ENCODE measurements at regions not wholly inside any gene's neighbourhood (a gene's known extent, or its start where the extent isn't known, plus 50 kb on each side); places are given as distances from the start of the nearest gene placed in this dataset.
"Not testable (repeated sequence)": the region's sequence is repeated elsewhere in the genome, so short reads cannot be mapped to it uniquely, and the experiment has no call there.

DNA sequence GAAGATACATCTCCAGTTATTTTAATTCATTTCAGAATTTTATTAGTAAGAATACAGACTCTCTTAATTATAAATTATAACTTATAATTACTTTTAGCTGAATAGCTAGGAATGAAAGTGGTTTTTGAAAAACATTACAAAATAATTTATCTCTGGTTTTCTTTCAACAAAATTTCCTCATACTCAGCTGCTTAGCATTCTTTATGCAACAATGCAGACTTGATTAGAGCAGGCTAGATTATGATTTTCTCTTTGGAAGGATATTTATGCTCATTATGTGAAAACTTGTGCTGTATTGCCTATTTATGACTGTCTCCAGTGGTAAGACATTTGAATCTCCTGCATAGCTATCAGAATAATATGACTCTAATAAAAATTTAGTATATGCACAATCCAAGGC is 2023.7 kb downstream of the C4orf33 start:
- DNase-seq: no peak

DNA sequence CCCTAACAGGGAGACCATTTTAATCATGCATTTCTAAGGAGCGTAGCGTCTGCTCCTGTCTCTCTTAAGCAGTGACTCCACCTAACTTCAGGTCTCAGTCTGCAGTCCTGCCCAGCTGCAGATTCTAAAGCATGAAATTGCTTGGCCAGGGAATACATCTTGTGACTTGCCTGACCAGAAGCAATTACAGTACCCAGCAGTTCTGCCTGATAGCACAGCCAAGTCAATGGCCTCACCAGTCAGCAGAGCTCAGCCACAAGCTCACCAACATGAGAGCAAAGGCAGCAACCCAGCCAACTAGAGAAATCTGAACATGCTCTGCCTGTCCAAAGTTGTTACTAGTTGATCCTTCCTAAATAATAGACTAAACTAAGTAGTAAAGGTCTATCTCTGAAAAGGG is 2011.9 kb upstream of the PCDH10 start:
- DNase-seq: no peak

DNA sequence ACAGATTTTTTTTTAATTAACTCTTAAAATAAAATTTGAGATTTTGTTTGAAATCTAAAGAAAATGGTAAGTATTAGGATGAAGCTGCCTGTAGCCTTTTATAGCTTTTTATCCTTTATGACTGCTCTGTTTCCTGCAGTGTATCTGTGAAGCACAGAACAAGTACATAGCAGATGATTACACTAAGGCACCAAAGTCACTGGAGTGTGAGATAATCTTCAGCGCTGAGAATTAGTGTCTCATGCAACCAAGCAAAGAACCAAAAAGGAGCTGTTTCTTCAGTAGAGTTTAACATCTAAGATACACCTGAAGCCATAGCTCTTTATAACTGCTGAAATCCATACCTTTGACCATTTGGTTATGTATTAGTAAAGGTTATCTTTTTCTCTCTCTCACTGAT is 1989.8 kb upstream of the PCDH10 start:
- no peak for DNase-seq

DNA sequence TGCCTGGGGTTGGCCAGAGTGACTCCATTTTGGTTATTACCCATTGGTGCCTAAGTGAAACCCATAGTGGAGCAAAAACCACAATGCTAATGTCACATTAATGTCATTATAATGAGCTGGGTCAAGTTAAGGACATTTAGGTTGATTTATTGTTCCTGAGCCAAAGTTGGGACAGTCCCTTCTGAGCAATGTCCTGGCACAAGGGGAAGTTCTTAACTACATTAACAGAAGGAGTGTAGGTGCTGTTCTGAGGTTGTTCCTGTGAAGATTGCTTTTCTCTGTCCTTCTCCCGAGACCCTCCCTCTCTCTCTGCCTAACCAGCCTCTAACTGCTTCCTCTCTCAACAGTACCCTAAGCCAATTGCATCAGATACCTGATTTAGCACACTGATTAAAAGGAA is 1956.8 kb upstream of the PCDH10 start:
- no peak for DNase-seq

DNA sequence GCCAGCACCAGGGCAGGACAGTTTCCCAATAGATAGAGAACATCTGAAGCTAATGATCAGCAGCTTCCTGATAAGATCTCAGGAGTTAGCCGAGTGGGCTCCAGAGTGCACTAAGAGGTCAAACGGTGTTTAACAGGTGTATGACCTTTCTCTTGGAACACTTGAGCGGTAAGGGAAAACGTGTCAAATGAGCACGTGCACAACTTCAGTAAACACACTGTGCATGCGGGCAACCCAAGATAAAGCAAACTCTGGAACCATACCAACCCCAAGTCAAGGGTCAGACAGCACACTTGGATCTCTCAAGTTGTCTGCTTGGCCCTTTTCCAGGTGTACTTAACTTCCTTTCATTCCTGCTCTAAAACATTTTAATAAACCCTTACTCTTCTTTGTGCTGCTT is 1941.5 kb upstream of the PCDH10 start:
- no peak for DNase-seq

DNA sequence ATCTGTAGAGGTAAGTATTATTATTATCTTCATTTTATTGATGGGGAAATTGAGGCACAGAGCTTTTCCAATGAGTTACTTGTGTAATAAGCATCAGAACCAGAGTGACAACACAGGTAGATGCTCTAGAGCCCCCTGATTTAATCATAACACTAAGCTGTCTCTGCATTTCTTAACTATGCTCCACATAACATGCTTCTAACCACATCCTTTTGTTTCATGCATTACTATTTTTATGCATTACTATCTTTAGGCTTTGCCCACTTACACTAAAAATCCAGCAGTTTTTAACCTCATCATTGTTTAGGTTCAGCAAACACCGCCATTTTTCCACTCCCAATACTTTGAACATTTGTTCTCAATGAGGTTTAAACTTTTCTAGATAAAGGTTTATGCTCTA is 1900.8 kb upstream of the PCDH10 start:
- no peak for DNase-seq

DNA sequence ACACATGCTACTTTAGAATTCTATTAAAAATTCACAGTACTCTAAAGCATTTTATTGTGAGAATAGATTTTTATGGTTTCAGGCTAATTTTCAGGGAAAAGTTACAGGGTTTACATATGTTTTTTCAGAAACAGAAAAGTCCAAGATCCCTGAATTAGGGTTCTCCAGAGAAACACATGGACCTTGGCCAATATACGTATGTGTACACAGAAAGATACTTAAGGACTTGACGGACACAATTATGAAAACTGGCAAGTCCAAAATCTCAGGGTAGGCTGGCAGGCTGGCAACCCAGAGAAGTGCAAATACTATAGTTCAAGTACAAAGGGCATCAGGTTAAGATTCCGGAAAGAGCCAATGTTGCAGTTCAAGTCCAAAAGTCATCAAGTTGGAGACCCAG is 1897.8 kb upstream of the PCDH10 start:
- DNase-seq: no peak

DNA sequence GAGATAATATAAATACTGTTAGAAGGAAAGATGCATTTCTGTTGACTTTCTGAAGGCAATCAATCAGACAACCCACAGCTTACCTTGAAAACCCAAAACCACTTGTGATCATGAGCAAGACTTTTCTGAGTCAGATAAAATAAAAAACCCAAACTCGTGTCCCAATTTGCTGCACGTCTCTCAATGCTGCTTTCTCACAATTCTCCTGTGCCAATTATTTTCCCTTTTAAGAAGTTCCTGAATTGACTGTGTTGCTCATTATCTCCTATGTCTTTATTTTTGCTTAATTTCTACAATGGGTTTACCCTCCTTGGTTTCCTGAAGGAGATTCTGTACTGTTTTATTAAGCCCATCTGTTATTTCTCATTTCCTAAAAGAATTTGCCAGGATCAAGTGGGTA is 1891.9 kb upstream of the PCDH10 start:
- no peak for DNase-seq

DNA sequence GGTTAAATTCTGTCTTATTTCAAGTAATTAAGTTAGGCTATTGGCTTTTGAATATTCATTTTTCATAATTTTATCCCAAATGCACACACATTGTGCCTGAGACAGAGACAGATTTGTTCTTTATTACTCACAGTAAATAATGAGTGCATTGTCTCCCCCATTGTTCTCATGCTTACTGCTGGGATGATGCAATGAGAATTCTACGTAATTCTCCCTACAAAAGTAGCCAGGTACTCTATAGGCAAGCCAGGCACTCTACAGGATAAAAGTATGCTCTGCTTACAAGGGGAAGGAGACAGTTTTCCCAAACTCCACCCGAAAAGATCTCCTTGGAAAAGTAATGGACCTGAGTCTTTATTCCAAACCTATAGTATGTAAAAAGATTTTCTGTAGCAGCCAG is 1890.7 kb upstream of the PCDH10 start:
- DNase-seq: no peak

DNA sequence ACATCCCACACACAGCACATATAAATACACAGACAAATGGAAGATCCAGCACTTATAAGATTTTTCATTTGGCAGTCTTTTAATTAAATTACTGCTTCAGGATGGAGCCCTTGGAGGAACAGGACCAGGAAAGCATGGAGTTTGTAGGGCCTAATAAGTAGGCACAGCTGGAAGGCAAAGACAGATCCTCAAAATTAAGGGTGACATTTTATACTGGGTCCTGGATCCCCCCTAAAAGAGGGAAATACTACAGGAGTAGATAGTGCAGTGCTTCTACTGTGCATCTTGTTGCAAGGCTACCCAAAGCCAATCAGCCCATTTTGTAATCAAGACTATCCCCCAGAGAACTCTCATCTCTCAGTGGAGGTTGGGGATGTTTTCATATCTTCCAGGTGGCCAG is 1860.7 kb upstream of the PCDH10 start:
- DNase-seq: no peak

DNA sequence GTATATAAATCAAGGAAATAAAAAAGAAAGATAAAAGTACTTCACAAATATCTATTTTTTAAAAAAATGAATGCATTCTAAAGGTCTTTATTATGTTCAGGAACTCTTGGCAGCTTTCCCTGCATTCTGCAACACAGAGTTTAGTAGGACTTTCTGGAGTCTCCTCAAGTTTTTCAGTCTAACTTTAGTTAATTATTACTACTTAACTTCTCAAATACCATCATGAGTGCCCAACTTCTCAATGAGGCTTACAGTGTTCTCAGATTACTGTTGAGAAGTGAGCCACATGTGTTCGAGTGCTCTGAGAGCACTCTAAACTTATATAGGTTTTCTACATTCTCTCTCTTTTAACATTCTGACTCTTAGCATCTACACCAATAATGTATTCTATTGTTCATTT is 1852.9 kb upstream of the PCDH10 start:
- no peak for DNase-seq

DNA sequence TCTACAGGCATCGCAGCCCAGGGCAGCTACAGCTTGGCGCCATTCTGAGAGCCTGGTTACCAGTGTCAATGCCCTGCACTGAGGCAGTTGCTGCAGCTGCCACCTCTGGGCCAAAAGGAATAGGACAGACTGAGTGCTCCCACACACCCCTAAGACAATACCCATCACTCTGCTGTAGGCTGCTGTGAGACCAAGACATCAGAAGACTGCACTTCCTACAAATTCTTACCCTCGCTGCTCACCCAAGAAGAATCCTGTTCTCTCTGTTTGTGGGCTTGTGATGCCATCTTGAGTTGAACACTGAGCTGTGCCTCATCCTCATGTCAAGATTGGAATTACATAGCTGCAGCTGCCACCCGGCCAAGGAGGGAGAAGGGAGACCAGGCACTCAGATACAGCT is 1847.0 kb upstream of the PCDH10 start:
- no peak for DNase-seq

DNA sequence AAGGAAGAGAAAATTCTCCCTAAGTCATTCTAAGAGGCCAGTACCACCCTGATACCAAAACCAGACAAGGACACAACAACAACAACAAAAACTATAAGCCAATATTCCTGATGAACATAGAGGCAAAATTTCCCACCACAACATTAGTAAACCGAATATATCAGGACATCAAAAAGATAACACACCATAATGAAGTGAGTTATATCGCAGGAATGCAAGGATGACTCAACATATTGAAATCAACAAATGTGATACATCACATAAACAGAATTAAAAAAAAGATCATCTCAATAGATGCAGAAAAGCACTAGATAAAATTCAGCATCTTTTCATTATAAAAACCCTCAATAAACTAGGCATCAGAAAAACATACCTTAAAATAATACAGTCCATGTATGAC is 1844.4 kb upstream of the PCDH10 start:
- no peak for DNase-seq

DNA sequence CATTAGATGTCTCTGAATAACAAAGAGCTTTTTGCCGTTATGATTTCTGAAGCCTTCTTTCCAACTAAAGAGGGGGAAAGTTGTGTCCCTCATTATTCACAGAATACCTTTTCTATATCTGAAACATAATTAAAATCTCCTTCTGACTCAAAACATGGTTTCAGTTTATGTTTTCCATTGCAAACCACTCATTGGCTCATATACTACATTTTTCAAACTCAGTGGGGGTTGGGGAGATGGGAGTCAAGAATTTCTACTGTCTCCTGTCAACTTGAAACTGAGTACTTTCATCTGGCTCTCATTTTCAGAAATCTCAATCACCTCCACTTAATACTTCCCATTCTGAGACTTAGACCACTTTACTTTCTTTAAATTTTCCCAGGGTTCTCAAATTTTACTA is 1839.5 kb upstream of the PCDH10 start:
- DNase-seq: no peak

DNA sequence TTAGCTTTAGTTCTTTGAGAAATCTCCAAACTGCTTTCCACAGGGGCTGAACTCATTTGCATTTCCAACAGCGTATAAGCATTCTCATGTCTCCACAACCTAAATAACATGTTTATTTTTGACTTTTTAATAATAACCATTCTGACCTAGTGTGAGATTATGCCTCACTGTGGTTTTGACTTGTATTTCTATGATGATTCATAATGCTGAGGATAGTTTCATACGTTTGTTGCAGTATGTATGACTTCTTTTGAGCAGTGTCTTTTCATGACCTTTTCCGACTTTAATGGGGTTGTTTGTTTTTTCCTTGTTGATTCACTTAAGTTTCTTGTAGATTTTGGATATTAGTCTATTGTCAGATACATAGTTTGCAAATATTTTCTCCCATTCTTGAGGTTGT is 1833.0 kb upstream of the PCDH10 start:
- no peak for DNase-seq

DNA sequence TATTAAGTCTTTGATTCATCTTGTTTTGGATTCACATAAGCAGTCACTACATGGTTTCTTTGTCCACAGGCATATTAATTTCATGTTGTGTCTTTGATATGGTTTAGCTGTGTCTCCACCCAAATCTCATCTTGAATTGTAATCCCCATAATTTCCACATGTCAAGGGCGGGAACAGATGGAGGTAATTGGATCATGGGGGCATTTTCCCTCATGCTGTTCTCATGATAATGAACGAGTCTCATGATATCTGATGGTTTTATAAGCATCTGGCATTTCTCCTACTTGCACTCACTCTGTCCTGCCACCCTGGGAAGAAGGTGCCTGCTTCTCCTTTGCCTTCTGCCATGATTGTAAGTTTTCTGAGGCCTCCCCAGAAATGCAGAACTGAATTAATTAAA is 1811.2 kb upstream of the PCDH10 start:
- DNase-seq: no peak

DNA sequence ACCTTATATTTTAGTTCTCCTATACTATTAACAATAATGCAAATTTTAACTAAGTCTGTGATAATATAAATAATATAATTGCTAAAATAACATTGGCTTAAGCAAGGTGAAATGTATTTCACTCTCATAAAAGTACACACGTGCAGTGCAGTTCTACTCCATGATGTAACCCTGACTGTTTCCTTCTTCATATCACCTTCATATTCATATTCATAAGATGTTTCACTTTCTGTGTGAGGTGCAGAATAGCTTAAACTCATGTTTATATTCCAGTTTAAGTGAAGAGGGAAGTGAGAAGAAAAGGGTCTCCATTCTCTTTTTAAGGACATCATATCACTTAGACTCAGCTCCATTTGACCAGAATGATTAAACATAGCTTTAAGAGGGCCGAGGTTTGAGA is 1810.0 kb upstream of the PCDH10 start:
- DNase-seq: no peak

DNA sequence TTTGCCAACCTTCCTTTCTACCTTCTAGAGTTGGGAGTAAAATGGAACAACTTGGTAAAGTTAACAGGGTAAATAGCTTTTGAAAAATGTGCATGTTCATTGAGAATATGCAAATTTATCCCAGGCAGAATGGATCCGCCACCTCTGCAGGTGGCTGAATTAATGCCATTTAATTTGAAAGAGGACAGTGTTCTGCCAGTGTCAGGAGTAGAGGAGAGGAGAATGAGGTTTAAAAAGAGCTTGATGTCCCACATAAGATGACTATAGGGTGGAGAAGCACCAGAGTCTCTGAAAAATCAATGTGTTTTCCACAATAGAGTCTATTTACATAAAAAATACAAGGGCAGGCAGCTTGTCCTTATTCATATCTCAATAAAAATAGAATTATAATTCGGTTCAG is 1804.3 kb upstream of the PCDH10 start:
- DNase-seq: no peak

DNA sequence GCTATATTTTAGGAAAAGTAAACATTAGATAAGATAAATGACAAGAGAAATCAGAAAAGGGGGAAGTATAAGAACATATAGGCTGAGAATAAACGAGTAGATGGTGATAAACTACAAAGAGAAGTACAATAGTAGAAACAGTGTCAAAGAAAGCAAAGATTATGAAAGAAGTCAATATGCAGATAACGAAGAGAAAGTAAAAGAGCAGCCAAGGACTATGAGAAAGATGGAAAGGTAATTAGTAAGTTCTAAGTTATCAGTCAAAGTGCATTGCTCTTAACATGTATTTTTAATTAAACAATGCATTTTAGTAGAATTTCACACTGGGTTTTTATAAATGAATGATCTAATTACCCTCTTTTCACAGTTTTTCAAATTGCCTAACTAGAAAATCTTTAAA is 1801.3 kb upstream of the PCDH10 start:
- DNase-seq: no peak

DNA sequence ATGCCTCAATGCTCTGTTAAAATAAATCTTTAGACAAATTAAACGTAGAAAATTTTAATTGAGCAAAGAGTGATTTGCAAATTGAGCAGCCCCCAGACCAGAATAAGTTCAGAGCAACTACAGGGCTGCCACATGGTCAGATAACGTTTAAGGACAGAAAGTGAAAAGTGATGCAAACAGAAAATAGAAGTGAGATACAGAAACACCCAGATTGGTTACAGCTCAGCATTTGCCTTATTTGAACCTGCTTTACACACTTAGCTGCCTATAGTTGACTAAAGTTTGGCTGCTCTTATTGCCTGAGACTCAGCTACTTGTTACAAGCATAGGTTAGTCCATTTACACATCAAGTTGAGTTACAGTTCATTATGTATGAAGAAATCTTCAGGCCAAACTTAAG is 1800.8 kb upstream of the PCDH10 start:
- no peak for DNase-seq

DNA sequence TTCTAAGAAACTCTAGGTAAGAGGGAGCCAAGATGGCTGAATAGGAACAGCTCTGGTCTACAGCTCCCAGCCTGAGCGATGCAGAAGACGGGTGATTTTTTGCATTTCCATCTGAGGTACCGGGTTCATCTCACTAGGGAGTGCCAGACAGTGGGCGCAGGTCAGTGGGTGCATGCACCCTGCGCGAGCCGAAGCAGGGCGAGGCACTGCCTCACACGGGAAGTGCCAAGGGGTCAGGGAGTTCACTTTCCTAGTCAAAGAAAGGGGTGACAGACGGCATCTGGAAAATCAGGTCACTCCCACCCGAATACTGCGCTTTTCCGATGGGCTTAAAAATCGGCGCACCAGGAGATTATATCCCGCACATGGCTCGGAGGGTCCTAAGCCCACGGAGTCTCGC is 1796.7 kb upstream of the PCDH10 start:
- DNase-seq: not testable (repeated sequence)

DNA sequence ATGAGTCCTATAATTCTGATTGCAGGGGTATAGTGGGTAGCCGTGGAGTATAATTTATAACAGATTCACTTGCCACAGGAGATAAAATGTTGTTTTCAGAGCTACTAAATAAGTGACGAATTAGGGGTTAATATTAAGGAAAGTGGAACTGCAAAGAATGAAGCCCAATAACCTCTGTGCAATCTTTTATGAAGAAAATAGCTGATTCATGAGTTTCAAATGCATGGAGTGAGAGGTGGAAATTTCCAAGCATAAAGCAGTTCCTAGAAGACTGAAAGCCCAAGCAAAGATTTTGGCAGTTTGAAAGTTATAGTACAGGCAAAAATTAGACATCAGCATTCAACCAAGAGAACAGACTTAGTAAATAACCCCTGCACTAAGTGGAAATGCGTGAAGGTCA is 1782.4 kb upstream of the PCDH10 start:
- no peak for DNase-seq

DNA sequence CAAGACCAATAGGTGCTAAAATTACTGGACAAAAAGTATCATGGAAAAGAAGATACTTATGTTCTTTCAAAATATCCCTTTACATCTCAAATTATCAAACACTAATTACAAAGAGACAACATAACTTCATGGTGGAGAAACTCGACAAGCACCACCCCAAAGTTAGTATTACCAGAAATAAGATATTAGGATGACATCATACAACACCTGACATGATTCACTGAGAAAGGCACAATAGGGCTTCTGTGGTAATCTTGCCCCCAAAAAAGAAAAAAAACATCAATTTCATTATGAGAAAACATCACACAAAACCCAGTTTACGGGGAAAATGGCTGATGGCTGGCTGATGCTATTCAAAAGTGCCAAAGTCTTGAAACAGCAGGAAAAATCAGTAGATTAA is 1781.7 kb upstream of the PCDH10 start:
- no peak for DNase-seq

DNA sequence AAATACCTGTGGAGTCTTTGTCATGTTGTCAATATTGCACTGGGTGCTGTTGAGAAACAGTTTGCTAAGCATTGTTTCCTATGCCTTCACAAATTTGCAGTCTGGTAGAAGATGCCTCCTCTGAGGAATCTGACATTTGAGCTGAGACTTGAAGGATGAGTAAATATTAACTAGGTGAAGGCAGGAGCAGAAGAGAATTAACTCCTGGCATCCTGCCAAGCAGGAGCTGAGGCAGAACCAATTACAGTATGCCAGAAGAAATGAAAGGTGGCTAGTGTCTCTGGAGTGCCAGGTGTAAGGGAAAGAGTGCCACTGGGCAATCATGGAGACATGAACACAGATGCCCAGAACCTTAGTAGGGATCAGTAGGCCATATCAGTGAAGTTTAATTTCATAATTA is 1778.2 kb upstream of the PCDH10 start:
- DNase-seq: no peak

DNA sequence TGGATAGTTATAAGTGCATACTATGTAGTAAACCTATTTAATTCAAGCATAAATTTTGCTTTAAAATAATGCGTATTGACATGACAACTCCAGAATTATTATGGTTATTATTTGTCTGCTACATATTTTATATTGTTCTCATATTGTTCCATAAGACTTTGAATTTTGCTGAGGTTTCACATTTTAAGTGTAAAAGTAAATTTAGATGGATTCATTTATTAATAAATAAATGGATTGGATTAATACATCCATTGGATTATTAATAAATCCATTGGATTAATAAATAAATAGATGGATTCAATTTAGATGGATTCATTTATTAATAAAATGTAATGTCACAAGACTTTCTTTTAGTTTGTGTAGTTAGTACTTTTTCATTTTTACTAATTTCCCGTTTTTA is 1768.0 kb upstream of the PCDH10 start:
- no peak for DNase-seq

DNA sequence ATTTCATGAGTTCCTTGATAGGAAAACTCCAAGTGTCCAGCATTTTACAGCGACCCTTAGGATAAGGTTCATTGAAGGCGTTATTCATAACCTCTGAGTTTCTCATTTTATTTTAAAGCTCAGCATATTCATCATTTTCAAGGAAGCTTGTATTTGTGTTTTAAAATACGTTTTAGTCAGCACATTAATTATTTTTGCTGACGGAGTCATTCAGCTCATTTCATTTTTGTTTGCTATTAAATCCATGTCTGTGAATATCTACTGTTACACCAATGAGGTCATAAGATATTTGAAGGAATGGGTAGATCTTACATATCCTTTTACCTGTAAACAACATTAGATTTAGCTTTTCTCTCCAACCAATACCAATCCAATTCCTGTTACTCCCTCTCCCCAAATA is 1766.3 kb upstream of the PCDH10 start:
- DNase-seq: no peak

All from suppressor macrophage (primary cell).